CD4-positive, alpha-beta T cell treated with Interleukin-10 for 1 hour (primary cell): ENCODE measurements at regions not wholly inside any gene's neighbourhood (a gene's known extent, or its start where the extent isn't known, plus 50 kb on each side); places are given as distances from the start of the nearest gene placed in this dataset.
"Not testable (repeated sequence)": the region's sequence is repeated elsewhere in the genome, so short reads cannot be mapped to it uniquely, and the experiment has no call there.

Experiments
- DNase-seq: peaks from one replicate; pipeline ENCODE4 v3.0.0-alpha.2; 2020

- DNase-seq = no peak
Measured at GRCh38 chr11:15670520-15671070, 555.9 kb downstream of the INSC start.

DNA sequence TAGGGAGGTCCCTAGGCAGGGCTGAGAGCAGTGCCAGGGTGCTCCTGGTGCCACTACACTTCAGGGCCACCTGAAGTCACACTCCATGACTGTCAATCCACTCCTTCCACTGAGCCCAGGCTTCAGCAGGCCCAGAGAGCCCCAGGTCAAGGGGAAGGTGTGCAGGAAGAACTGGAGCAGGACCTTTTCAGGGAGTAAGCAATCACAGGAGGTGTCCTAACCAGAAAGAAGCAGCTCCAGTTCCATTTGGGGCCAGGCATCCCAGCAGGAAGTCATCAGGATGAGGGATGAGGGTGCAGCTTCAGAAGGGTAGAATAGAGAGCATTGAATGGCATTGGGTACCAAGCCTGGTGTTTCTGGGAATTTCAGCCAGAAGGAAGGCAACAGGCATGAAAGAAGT lies 556.5 kb downstream of the INSC start:
- DNase-seq = no peak

DNA sequence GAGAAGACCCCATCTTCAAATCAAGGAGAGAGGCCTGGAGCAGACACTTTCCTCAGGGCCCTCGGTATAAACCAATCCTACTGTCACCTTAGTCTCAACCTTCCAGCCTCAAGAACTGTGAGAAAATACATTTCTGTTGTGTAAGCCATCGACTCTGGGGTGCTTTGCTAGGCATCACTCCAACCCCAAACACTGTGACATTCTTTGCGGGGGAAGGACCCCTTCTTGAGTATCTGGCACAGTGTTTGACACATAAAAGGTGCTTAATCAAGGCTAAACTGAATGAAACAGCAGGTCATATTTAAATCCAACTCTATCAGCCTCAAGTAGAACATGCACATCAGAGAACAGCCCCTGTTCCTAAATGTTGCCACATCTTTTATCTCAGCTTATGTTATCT lies 558.1 kb downstream of the INSC start:
- DNase-seq = no peak

DNA sequence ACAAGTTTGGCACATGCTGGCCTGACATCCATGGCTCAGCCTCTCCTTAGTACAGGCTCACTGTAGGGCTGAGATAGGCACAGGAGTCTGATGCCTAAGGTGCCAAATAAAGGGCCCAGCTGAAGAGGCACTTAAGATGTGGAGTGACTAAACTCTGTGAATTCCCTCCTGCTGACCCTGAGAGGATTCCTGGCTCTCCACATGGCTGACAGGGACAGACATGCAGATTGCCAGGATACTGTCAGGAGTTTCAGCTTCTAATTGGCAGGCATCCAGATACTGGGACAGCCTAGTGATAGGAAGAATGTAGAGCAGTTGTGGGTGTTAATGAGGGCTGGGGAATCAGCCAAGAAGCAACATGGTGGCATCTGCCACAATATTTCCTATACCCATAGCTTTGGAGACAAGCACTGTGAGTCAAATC lies 558.7 kb downstream of the INSC start:
- DNase-seq = no peak

- DNase-seq = no peak
Measured at GRCh38 chr11:15674756-15675155, 560.0 kb downstream of the INSC start.

- DNase-seq = no peak
Measured at GRCh38 chr11:15675683-15676082, 561.0 kb downstream of the INSC start.

DNA sequence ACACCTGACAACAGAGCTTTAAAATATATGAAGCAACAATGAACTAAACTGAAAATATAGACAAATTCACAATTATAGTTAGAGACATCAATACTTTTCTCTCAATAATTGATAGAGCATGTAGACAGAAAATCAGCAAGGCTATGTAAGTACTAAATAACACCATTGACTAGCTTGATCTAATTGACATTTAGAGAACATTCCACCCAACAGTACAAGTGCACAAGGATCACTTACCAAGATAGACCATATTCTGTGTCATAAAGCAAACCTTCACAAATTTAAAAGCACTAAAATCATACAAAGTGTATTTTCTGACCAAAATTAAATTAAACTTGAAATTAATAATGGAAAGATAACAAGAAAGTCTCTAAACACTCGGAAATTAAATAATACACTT lies 562.5 kb downstream of the INSC start:
- DNase-seq = no peak

DNA sequence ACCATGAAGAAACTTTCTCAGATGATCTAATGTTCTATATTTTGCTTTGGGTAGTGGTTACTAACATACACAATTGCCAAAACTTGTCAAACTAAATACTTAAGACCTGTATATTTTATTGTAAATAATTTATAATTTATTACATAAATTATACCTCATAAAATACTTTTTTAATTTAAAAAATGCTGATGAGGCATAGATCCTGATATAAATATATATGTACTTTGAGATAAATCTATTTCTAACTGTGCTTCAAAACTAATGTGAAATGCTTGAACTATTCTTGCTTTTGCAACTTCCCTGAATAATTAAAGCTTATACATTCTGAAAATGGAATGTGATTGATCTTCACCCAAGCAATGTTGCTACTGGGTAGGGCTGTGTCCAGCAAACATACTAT lies 568.8 kb downstream of the INSC start:
- no peak for DNase-seq

- no peak for DNase-seq
Measured at GRCh38 chr11:15685306-15685705, 570.6 kb downstream of the INSC start.

DNA sequence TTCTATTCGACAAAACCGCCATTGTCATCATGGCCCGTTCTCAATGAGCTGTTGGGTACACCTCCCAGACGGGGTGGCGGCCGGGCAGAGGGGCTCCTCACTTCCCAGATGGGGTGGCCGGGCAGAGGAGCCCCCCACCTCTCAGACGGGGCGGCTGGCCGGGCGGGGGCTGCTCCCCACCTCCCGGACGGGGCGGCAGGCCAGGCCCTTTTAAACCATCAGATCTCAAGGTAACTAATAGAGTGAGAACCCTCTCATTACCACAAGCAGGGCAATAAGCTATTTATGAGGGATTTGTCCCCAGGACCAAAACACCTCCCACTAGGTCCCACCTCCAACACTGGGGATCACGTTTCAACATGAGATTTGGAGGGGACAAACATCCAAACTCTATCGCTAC lies 571.5 kb downstream of the INSC start:
- DNase-seq = not testable (repeated sequence)

GRCh38 chr11:15687342-15687741 lies 572.6 kb downstream of the INSC start:
- DNase-seq = no peak

GRCh38 chr11:15688351-15688792 lies 573.6 kb downstream of the INSC start:
- no peak for DNase-seq

DNA sequence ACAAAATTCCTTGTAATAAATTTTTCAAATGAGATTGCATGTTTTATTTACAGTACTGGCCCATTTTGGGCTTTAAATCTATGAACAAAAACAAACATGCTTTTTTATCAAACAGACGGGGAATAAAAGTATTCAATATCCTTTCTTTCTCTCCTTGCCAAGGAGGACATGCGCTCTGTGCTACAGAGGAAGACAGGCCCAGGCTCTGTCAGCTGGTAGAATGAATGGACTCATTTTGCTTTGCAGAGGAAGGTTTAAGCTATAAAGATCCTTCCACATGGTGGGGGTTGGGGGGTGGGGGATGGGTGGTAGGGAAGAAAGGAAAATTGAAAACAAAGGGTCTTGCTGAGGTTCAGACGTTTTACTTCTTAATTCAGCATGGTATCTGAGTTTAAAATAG lies 575.6 kb downstream of the INSC start:
- no peak for DNase-seq

DNA sequence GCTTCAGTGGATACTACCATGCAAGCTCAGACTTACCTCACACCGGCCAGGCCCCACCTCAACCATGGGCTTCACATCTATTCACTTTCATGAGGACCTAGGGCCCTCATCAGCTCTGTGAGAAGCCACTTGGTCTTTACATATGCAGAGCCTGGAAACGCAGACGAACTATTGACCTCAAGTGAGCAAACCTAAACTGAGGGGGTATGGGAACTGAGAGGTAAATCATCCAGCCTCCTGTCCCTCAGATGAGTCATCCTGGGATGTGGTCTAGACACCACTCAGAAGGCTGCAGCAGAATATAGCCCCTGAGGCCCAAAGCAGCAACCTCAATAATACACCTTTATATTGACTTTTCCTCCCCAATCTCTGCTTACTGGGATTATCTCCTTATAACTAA lies 578.0 kb downstream of the INSC start:
- no peak for DNase-seq

DNA sequence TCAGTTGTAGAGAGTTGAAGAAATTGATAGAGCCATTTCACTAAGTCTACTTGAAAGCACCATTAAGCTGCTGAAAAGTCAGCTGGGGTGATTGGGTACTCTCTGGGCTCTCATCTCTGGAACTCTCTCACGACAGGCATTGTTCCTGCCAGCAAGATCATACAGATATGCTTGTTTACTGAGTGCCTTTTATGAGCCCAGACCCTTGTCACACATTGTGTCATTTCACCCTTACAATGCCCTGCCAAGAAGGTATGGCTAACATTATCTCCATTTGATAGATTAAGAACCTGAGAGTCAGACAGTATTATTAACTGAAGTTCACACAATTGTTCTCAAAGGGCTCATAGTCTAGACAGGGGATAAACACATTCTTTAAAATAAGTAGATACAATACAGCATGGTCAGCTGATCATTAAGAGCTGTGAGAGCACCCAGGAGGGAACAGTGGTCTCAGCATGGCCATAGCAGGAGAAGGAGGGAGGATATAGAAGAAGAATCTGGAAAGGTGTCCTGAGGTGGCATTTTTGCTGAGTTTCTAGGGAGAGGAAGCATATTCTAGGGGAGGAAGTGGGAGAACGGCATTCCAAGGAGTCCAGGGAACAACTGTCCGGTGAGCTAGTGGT lies 580.5 kb downstream of the INSC start:
- no peak for DNase-seq

- DNase-seq = no peak
Measured at GRCh38 chr11:15696069-15696468, 581.3 kb downstream of the INSC start.

- no peak for DNase-seq
Measured at GRCh38 chr11:15697437-15698236, 582.9 kb downstream of the INSC start.

DNA sequence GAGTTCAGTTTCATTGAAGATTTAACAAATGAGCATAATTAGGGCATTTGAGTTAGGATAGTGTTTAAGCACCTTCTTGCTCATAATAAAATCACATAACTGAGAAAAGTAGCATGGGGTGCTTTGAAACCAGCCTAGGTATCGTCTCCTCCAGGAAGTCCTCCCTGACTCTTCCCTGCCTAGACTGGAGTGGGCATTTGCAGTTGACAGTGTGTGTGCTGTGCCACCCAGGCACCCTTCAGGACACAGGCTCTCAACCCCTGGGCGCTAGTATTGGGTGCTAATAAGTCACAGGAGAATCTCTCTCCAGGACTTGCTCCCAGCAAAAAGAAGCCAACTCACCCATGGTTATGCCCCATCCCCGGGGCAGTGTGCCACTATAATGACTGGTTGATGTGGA lies 584.1 kb downstream of the INSC start:
- DNase-seq = no peak

DNA sequence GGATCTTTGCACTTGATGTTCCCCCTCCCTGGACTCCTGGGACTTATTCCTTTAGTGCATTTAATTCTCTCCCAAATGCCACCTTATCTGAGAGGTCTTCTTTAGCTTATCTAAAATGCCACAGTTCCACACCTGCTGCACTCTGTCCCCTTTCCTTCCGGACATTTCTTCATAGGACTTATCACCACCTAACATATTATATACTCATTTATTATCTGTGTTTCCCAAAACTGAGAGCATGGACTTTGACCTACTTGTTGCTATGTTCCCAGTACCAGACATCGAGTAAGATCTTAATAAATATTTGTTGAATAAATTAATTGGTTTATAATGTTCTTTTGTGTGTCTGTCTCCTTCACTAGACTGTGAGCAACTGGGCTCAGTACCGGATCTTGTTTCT lies 585.3 kb downstream of the INSC start:
- DNase-seq = no peak

DNA sequence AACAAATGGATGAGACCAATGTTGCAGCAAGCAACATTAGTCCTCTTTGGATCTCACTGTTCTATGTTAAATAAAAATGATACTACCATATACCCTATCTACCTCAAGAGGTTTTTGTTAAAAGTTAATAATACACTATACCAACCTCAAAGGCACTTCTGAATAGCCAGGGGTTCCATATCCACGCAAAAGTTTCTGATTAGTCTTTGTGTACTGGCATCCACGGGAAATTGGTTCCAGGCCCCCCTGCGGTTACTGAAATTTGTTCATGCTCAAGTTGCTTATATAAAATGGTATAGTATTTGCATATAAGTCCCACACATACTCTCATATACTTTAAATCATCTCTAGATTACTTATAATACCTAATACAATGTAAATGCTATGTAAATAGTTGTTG lies 585.7 kb downstream of the INSC start:
- DNase-seq = no peak

- DNase-seq = no peak
Measured at GRCh38 chr11:15704064-15704463, 589.3 kb downstream of the INSC start.

- no peak for DNase-seq
Measured at GRCh38 chr11:15704556-15704955, 589.8 kb downstream of the INSC start.

DNA sequence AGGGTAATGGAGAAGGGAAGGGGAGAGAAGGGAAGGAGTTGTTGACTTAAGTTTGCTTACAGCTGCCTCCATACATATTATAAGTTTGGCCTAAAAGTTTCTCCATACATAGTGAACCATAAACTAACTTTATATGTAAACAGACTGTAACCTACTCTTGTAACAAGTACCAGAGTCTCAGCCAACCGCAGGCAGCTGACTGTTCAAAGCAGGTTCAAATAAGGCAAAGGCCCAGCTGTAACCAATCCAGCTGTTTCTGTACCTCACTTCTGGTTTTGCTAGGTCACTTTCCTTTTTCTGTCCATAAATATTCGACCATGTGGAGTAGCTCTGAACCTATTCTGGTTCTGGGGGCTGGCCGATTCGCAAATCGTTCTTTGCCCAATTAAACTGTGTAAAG lies 591.2 kb downstream of the INSC start:
- DNase-seq = no peak

GRCh38 chr11:15707194-15707593 lies 592.5 kb downstream of the INSC start:
- DNase-seq = no peak
